NCI-H2029 (cell line): ENCODE measurements at regions not wholly inside any gene's neighbourhood (a gene's known extent, or its start where the extent isn't known, plus 50 kb on each side); places are given as distances from the start of the nearest gene placed in this dataset.

Experiments
- DNase-seq: peaks from one replicate; lab custom pipeline; 2025; lab: John Stamatoyannopoulos, UW

GRCh38 chr1:38258085-38258627 lies 211.6 kb upstream of the POU3F1 start:
- DNase-seq, result no peak

GRCh38 chr1:38257374-38257773 lies 210.8 kb upstream of the POU3F1 start:
- no peak for DNase-seq

- DNase-seq, result no peak
These were observed 209.5 kb upstream of the POU3F1 start for GRCh38 chr1:38256072-38256471.

- DNase-seq, result no peak
These were observed 206.7 kb upstream of the POU3F1 start for GRCh38 chr1:38253314-38253713.

- DNase-seq, result no peak
These were observed 203.8 kb upstream of the POU3F1 start for GRCh38 chr1:38250356-38250755.

- DNase-seq, result no peak
These were observed 202.4 kb upstream of the POU3F1 start for GRCh38 chr1:38249001-38249400.

- DNase-seq, result no peak
These were observed 200.7 kb upstream of the POU3F1 start for GRCh38 chr1:38246955-38247952.

- DNase-seq, result no peak
These were observed 197.7 kb upstream of the POU3F1 start for GRCh38 chr1:38244218-38244845.

- no peak for DNase-seq
These were observed 196.5 kb upstream of the POU3F1 start for GRCh38 chr1:38243106-38243505.

- no peak for DNase-seq
These were observed 195.9 kb upstream of the POU3F1 start for GRCh38 chr1:38242506-38242905.

- DNase-seq, result no peak
These were observed 195.2 kb upstream of the POU3F1 start for GRCh38 chr1:38241594-38242334.

GRCh38 chr1:38240618-38241017 lies 194.0 kb upstream of the POU3F1 start:
- DNase-seq, result no peak

GRCh38 chr1:38239258-38239835 lies 192.8 kb upstream of the POU3F1 start:
- DNase-seq, result no peak

- no peak for DNase-seq
These were observed 191.7 kb upstream of the POU3F1 start for GRCh38 chr1:38238294-38238693.

GRCh38 chr1:38235705-38236104 lies 189.1 kb upstream of the POU3F1 start:
- DNase-seq, result no peak

- no peak for DNase-seq
These were observed 185.3 kb upstream of the POU3F1 start for GRCh38 chr1:38231941-38232340.

- no peak for DNase-seq
These were observed 182.1 kb upstream of the POU3F1 start for GRCh38 chr1:38228718-38229117.

GRCh38 chr1:38225745-38226144 lies 179.2 kb upstream of the POU3F1 start:
- no peak for DNase-seq

GRCh38 chr1:38223391-38223790 lies 176.8 kb upstream of the POU3F1 start:
- DNase-seq, result no peak

- no peak for DNase-seq
These were observed 176.3 kb upstream of the POU3F1 start for GRCh38 chr1:38222891-38223290.

GRCh38 chr1:38221006-38221649 lies 174.5 kb upstream of the POU3F1 start:
- no peak for DNase-seq
